ENCODE measurements at regions not wholly inside any gene's neighbourhood (a gene's known extent, or its start where the extent isn't known, plus 50 kb on each side); places are given as distances from the start of the nearest gene placed in this dataset.

DNA sequence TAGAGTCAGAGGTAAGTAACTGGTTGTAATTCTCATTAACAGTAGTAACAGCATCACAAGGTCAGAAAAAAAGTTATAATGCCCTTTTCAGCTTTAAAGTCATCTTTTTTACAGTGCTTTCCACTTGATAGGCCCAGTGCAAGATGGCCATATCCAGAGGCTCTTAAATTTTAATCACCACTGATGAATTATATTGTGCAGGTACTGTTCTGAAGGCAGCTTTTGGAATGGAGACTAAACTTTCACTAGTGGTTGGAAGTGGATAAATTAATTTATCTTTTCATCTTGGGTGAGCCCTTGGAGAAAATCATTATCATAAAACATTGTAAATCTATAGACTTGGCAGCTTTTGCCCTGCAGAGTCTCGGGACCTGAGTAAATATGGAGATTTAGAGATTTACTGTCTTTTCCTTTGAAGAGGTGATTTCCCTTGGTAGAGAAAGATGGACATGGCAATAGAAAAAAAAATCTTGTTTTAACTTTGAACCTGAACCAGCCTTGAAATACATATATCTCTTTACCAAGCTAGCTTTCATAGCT, 969.1 kb upstream of the NOVA1 start:
- dilution Hi-C loops (cut with MboI; ENCODE audit: extremely low pct_ligation_motif_present, low sequenced_read_pairs) = no loop called here
- FAIRE-seq = no peak

DNA sequence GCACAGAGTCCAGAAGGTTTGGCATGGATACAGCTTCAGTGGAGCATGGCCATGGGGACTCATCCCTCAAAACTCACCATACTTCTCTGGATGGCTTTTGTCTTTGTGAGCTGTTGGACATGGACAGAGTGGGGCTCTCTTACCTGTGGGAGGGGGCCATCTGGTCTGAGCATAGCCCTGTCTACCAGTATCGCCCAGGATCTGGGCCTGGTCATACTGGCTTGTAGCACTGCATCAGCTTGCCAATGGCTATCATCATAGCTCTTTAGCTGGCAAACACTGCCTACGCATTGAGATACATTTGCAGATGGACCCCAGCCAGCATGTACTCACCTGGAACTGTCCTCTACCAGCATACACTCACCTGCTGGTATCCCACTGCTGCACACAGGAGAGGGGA, 975.2 kb upstream of the NOVA1 start:
- FAIRE-seq (no peak), DNase-seq (ENCODE audit: low read depth, low spot score) (no peak)
- TF ChIP-seq, protein P1, sequence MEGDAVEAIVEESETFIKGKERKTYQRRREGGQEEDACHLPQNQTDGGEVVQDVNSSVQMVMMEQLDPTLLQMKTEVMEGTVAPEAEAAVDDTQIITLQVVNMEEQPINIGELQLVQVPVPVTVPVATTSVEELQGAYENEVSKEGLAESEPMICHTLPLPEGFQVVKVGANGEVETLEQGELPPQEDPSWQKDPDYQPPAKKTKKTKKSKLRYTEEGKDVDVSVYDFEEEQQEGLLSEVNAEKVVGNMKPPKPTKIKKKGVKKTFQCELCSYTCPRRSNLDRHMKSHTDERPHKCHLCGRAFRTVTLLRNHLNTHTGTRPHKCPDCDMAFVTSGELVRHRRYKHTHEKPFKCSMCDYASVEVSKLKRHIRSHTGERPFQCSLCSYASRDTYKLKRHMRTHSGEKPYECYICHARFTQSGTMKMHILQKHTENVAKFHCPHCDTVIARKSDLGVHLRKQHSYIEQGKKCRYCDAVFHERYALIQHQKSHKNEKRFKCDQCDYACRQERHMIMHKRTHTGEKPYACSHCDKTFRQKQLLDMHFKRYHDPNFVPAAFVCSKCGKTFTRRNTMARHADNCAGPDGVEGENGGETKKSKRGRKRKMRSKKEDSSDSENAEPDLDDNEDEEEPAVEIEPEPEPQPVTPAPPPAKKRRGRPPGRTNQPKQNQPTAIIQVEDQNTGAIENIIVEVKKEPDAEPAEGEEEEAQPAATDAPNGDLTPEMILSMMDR (optimal IDR thresholded peaks at IDR 0.05 in 1 of 3, IDR thresholded peaks at IDR 0.05 in 1 of 3, conservative IDR thresholded peaks at IDR 0.05 in 1 of 3; ENCODE audit: extremely low read depth in 1 of 3, insufficient read depth in 2 of 3, low read length in 3 of 3) = no peak
- no peak for TF ChIP-seq EZH2 (IDR thresholded peaks at IDR 0.05; ENCODE audit: low read length)
- dilution Hi-C loops (cut with MboI; ENCODE audit: extremely low pct_ligation_motif_present, low sequenced_read_pairs) = no loop called here
- Histone ChIP-seq H3K79me2 (ENCODE audit: control insufficient read depth, insufficient read depth, low read length) (no peaks in the 10 kb centered on the region), H4K20me1 (ENCODE audit: control insufficient read depth, extremely low read depth, insufficient read depth, low read length) (no peaks in the 10 kb centered on the region), H3K27ac (ENCODE audit: control insufficient read depth, insufficient read depth, low read length) (no peak overlapping the region), H3K9me1 (ENCODE audit: control insufficient read depth, extremely low read depth, insufficient read depth, low read length) (no peaks in the 10 kb centered on the region), H3K4me2 (ENCODE audit: control insufficient read depth, extremely low read depth, insufficient read depth, low read depth, low read length) (no peak overlapping the region), H3K4me1 (ENCODE audit: control insufficient read depth, extremely low read depth, insufficient read depth, low read length) (no peaks in the 10 kb centered on the region), H3K4me3 (ENCODE audit: control insufficient read depth in 2 of 3, extremely low read depth in 1 of 3, insufficient read depth in 2 of 3, low read depth in 1 of 3, low read length in 3 of 3) (no peak overlapping the region), H3K27me3 (ENCODE audit: control insufficient read depth, extremely low read depth, insufficient read depth, low read length) (no peaks in the 10 kb centered on the region), H2AFZ (ENCODE audit: control insufficient read depth, low read length) (no peak overlapping the region), H3K36me3 (ENCODE audit: control insufficient read depth in 2 of 2, extremely low read depth in 1 of 2, insufficient read depth in 2 of 2, low read length in 2 of 2) (no peaks in the 10 kb centered on the region), H3K9me3 (ENCODE audit: control insufficient read depth, low read depth, low read length) (peaks cover 4% of the 10 kb centered on the region), H3K9ac (ENCODE audit: control insufficient read depth, extremely low read depth, insufficient read depth, low read length) (no peak overlapping the region)

More for the DNA sequence above, 969.1 kb upstream of the NOVA1 start:
- H2AFZ ChIP-seq (ENCODE audit: control insufficient read depth, low read length) = no peak overlapping the region
- H3K9me3 ChIP-seq (ENCODE audit: control insufficient read depth, low read depth, low read length) = no peaks in the 10 kb centered on the region
- H3K27me3 ChIP-seq (ENCODE audit: control insufficient read depth, extremely low read depth, insufficient read depth, low read length) = no peaks in the 10 kb centered on the region
- no peaks in the 10 kb centered on the region for H3K36me3 ChIP-seq (ENCODE audit: control insufficient read depth in 2 of 2, extremely low read depth in 1 of 2, insufficient read depth in 2 of 2, low read length in 2 of 2)
- H3K9me1 ChIP-seq (ENCODE audit: control insufficient read depth, extremely low read depth, insufficient read depth, low read length) = no peaks in the 10 kb centered on the region
- DNase-seq (ENCODE audit: low read depth, low spot score) = no peak
- no peaks in the 10 kb centered on the region for H3K4me1 ChIP-seq (ENCODE audit: control insufficient read depth, extremely low read depth, insufficient read depth, low read length)
- no peak overlapping the region for H3K4me3 ChIP-seq (ENCODE audit: control insufficient read depth in 2 of 3, extremely low read depth in 1 of 3, insufficient read depth in 2 of 3, low read depth in 1 of 3, low read length in 3 of 3)
- no peak overlapping the region for H3K9ac ChIP-seq (ENCODE audit: control insufficient read depth, extremely low read depth, insufficient read depth, low read length)
- no peaks in the 10 kb centered on the region for H4K20me1 ChIP-seq (ENCODE audit: control insufficient read depth, extremely low read depth, insufficient read depth, low read length)
- no peak overlapping the region for H3K27ac ChIP-seq (ENCODE audit: control insufficient read depth, insufficient read depth, low read length)
- TF ChIP-seq, protein P1 (optimal IDR thresholded peaks at IDR 0.05 in 1 of 3, IDR thresholded peaks at IDR 0.05 in 1 of 3, conservative IDR thresholded peaks at IDR 0.05 in 1 of 3; ENCODE audit: extremely low read depth in 1 of 3, insufficient read depth in 2 of 3, low read length in 3 of 3) = no peak
- TF ChIP-seq EZH2 (IDR thresholded peaks at IDR 0.05; ENCODE audit: low read length) = no peak
- H3K4me2 ChIP-seq (ENCODE audit: control insufficient read depth, extremely low read depth, insufficient read depth, low read depth, low read length) = no peak overlapping the region
- H3K79me2 ChIP-seq (ENCODE audit: control insufficient read depth, insufficient read depth, low read length) = no peaks in the 10 kb centered on the region

Measured in keratinocyte (primary cell).